Fibroblast of the aortic adventitia (primary cell): ENCODE measurements at regions not wholly inside any gene's neighbourhood (a gene's known extent, or its start where the extent isn't known, plus 50 kb on each side); places are given as distances from the start of the nearest gene placed in this dataset.

Source experiments
- DNase-seq: peaks from one replicate; pipeline ENCODE4 v3.0.0-alpha.2; 2010; ENCODE audit warnings: low read depth
- H3K4me3 ChIP-seq: 2 replicates; pipeline ENCODE4 v1.5.1; 2011; ENCODE audit warnings: low read depth, mild to moderate bottlenecking, control low read depth, low read length, moderate library complexity
- TF ChIP-seq, protein P1 (sequence below): IDR thresholded peaks from 2 replicates; pipeline ENCODE4 v1.5.1; 2011; ENCODE audit warnings: mild to moderate bottlenecking, low read length, control low read depth, inconsistent platforms; ENCODE audit not compliant: insufficient read depth

- TF ChIP-seq, protein P1, sequence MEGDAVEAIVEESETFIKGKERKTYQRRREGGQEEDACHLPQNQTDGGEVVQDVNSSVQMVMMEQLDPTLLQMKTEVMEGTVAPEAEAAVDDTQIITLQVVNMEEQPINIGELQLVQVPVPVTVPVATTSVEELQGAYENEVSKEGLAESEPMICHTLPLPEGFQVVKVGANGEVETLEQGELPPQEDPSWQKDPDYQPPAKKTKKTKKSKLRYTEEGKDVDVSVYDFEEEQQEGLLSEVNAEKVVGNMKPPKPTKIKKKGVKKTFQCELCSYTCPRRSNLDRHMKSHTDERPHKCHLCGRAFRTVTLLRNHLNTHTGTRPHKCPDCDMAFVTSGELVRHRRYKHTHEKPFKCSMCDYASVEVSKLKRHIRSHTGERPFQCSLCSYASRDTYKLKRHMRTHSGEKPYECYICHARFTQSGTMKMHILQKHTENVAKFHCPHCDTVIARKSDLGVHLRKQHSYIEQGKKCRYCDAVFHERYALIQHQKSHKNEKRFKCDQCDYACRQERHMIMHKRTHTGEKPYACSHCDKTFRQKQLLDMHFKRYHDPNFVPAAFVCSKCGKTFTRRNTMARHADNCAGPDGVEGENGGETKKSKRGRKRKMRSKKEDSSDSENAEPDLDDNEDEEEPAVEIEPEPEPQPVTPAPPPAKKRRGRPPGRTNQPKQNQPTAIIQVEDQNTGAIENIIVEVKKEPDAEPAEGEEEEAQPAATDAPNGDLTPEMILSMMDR: no peak
- DNase-seq: no peak
- H3K4me3 ChIP-seq: no peak overlapping the region
Measured at GRCh38 chr1:112776688-112777087, 61.6 kb upstream of the PPM1J start.

DNA sequence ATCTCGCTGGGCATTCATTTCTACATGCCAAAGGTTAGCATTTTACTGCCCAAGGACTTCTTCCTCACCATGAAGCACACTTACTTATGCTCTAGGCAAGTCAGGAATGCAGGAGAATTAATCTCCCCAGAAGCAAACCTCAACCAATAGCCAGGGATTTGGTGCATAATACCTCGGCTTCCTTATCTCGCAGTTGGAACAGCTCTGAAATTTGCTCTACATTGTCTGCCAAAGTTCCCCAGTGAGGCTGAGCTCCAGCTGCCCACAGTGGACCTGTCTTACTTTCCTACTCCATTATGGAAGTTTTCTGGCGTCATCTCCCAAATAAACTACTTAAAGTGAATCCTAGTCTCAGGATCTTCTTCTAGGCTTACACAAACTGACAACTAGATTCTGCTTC is 57.6 kb upstream of the PPM1J start:
- peak; percentile 86 for DNase-seq
- TF ChIP-seq, protein P1: no peak
- H3K4me3 ChIP-seq: no peak overlapping the region

DNA sequence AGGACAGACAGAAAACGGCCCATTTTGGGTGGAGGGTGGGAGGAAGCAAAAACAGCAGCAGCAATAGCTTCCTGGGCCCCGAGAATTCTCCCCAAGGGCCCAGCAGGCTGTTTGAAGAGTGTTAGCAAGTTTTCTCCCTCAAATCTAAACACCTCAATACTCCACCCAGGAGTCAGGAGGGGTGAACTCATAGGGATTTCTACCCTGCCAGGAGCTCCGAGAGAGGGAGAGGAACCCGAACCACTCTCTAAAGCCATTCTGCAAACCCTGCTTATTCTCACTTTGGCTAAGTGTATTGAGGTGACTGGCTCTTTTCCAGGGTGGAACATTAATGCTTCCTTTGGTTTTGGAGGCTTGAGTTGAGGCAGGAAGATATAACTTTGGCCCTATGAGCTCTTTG is 55.6 kb upstream of the PPM1J start:
- peak; percentile 25 for DNase-seq
- H3K4me3 ChIP-seq: no peak overlapping the region
- TF ChIP-seq, protein P1: no peak

GRCh38 chr1:112769611-112770010 is 54.5 kb upstream of the PPM1J start:
- TF ChIP-seq, protein P1: no peak

DNA sequence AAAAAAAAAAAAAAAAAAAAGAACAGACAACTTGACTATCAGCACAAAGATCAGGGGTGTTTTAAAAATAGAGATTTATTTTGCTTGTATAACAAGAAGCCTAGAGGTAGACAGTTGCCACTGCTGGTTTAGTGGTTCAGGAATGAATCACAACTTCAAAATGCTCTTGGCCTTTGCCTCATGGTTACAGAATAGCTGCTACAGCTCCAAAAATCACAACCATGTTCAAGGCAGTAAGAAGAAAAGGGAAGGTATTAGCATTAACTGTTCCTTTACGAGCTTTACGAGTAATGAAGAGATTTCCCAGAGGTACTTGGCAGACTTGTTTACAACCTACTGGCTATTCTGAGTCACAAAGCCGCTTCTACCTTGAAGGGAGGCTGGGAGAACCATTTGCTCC is 52.5 kb upstream of the PPM1J start:
- DNase-seq: no peak
- TF ChIP-seq, protein P1: no peak
- no peak overlapping the region for H3K4me3 ChIP-seq

More at GRCh38 chr1:112769611-112770010, 54.5 kb upstream of the PPM1J start:
- DNase-seq: no peak
- no peak overlapping the region for H3K4me3 ChIP-seq
